Ectodermal cell (in vitro differentiated cells): ENCODE measurements at regions not wholly inside any gene's neighbourhood (a gene's known extent, or its start where the extent isn't known, plus 50 kb on each side); places are given as distances from the start of the nearest gene placed in this dataset.
"Not testable (repeated sequence)": the region's sequence is repeated elsewhere in the genome, so short reads cannot be mapped to it uniquely, and the experiment has no call there.

Experiments used
- H3K27ac ChIP-seq: 2 replicates; pipeline ENCODE4 v1.7.0; 2013; ENCODE audit warnings: mild to moderate bottlenecking, low read depth, low read length; ENCODE audit not compliant: insufficient read depth, poor library complexity, severe bottlenecking
- H3K27me3 ChIP-seq: 2 replicates; pipeline ENCODE4 v1.7.0; 2013; ENCODE audit warnings: mild to moderate bottlenecking, low read length; ENCODE audit not compliant: insufficient read depth, control insufficient read depth, poor library complexity, severe bottlenecking
- H3K36me3 ChIP-seq: one replicate; pipeline ENCODE4 v1.7.0; 2013; ENCODE audit warnings: low read length; ENCODE audit not compliant: control insufficient read depth, insufficient read depth
- H3K4me1 ChIP-seq: one replicate; pipeline ENCODE4 v1.7.0; 2013; ENCODE audit warnings: low read length; ENCODE audit not compliant: control insufficient read depth, insufficient read depth
- H3K4me3 ChIP-seq: 2 replicates; pipeline ENCODE4 v1.7.0; 2013; ENCODE audit warnings: low read depth, low read length, control low read depth; ENCODE audit not compliant: insufficient read depth
- H3K9me3 ChIP-seq: 2 replicates; pipeline ENCODE4 v1.7.0; 2013; ENCODE audit warnings: mild to moderate bottlenecking, low read length, moderate library complexity; ENCODE audit not compliant: control insufficient read depth
- WGBS, 2 experiments: methylation state at CpG; one replicate each; pipeline ENCODE4 v1.1.7; 2013; ENCODE audit warnings: missing lambda C conversion rate in 2 of 2; 5-methylcytosine and 5-hydroxymethylcytosine counted together

DNA sequence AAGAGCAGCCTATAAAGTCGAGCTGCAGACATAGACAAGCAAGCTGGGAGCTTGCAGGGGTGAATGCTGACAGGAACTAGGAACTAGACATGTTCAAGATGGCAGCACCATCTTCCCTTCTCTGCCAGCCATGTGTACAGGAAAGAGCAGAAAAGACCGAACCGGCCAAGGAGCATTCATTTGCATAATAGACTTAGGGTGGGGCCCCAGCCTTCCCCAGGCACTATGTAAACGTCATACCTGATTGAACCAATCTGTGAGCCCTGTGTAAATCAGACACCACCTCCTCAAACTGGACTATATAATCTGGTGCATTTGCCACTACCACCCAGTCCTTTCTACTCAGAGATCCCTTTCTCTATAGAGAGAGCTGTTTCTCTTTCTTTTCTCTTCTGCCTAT, 106.9 kb upstream of the FAM3C start:
- Histone ChIP-seq H3K4me1 (no peaks in the 10 kb centered on the region), H3K9me3 (peaks cover 2% of the 10 kb centered on the region), H3K27me3 (no peaks in the 10 kb centered on the region), H3K27ac (no peak overlapping the region), H3K36me3 (no peaks in the 10 kb centered on the region), H3K4me3 (no peak overlapping the region)
- WGBS, 2 experiments, result 87 to 90% methylated on average over 4 of the region's 4 CpGs

DNA sequence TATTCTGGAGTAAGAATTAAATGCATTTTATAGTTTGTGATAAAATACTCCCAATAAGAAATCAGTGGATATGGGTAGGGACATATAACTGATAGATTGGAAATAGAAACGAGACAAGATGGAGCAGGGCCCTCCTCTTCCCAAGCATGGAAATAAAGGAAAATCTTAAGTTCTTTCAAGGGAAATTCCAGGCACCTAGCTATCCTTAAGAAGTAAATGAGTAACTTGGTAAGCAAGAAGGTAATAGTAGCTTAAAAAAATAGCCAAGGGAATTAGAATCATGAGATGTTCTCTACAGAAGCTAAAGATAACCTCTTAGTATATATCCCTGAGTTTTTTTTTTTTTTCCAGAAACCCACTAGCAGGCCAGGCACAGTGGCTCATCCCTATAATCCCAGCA, 105.5 kb upstream of the FAM3C start:
- 84 to 100% methylated on average over 1 of the region's 1 CpG for WGBS, 2 experiments
- no peak overlapping the region for H3K27ac ChIP-seq
- H3K4me3 ChIP-seq, result no peak overlapping the region
- H3K9me3 ChIP-seq, result no peaks in the 10 kb centered on the region
- no peaks in the 10 kb centered on the region for H3K4me1 ChIP-seq
- H3K27me3 ChIP-seq, result no peaks in the 10 kb centered on the region
- no peaks in the 10 kb centered on the region for H3K36me3 ChIP-seq

DNA sequence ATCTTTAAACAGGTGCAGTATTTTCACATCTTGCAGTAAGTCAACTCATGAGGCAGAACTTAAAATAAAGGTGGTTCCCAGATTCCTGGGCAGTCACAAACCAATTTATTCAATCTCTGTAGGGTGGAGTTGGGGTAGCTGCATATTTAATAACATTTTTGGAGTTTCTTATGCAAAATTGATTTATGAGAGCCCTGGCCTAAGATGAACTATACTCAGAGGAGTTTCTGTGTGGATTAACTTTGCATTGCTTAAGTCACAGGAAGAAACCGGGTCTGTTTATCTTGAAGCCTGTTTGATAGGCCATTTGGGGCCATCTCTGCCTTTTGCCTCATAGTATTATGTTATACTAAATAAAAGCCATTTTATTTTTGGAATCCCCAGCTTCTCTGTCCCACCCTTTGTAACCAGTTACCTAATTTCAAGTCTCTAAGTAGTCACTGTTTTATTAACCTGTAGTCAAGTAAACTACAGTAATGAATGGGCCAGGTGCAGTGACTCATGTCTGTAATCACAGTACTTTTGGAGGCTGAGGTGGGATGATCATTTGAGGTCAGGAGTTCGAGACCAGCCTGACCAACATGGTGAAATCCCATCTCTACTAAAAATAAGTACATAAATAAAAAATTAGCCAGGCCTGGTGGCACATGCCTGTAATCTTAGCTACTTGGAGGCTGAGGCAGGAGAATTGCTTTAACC, 104.4 kb upstream of the FAM3C start:
- Histone ChIP-seq H3K9me3 (no peaks in the 10 kb centered on the region), H3K36me3 (no peaks in the 10 kb centered on the region), H3K4me1 (no peaks in the 10 kb centered on the region), H3K4me3 (no peak overlapping the region), H3K27ac (no peak overlapping the region), H3K27me3 (no peaks in the 10 kb centered on the region)
- 90 to 100% methylated on average over 2 of the region's 2 CpGs for WGBS, 2 experiments

DNA sequence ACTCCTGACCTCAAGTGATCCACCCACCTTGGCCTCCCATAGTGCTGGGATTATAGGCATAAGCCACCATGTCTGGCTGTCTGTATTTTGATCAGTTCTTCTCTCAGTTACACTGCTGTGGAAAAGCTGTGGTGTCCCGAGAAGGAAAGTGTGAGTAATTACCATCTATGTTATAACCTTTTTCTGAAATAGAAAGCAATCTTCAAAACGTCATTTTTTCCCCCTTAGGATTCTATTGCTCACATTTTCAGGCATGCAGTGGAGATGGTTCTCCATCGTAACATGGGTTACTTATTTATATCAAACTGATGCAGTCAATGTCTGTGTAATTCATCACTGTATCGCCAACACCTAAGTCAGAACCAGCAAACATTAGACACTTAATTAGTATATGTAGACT, 103.5 kb upstream of the FAM3C start:
- no peaks in the 10 kb centered on the region for H3K9me3 ChIP-seq
- H3K27me3 ChIP-seq, result no peaks in the 10 kb centered on the region
- WGBS, 2 experiments, result 83 to 94% methylated on average over 2 to 3 of the region's 4 CpGs
- no peak overlapping the region for H3K4me3 ChIP-seq
- no peak overlapping the region for H3K27ac ChIP-seq
- H3K36me3 ChIP-seq, result no peaks in the 10 kb centered on the region
- H3K4me1 ChIP-seq, result no peaks in the 10 kb centered on the region

DNA sequence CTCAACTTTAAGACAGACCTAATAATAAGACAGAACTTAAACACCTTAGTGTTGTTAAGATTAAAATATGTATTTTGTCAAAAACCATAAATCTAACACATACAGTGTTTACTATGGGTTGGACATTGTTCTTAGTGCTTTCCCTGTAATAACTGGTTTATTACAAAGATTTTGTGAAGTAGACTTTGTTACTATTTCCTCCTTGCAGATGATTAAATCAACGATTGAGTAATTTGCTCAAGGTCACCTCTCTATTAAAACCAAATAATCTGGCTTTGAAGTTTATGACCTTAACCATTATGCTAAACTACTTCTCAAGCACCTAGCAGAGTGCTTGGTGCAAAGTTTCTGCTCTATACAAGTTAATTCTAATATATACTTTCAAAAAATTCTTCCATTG, 102.7 kb upstream of the FAM3C start:
- no peaks in the 10 kb centered on the region for H3K27me3 ChIP-seq

DNA sequence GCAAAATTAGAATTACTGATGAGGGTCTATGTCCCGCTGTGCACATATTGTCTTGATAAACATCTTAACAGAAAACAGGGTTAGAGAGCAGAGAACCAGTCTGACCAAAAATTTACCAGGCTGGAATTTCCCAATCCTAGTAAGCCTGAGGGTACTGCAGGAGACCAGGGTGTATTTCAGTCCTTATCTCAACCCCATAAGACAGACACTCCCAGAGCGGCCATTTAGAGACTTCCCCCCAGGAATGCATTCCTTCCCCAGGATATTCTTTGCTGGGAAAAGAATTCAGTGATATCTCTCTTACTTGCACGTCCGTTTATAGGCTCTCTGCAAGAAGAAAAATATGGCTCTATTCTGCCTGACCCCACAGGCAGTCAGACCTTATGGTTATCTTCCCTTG, 101.4 kb upstream of the FAM3C start:
- 94 to 95% methylated on average over 4 of the region's 4 CpGs for WGBS, 2 experiments
- H3K4me1 ChIP-seq, H3K36me3 ChIP-seq, H3K27ac ChIP-seq, H3K9me3 ChIP-seq, H3K4me3 ChIP-seq, H3K27me3 ChIP-seq: not testable (repeated sequence)

More for the DNA sequence above, 102.7 kb upstream of the FAM3C start:
- Histone ChIP-seq H3K9me3 (no peaks in the 10 kb centered on the region), H3K27ac (no peak overlapping the region), H3K4me3 (no peak overlapping the region), H3K4me1 (no peaks in the 10 kb centered on the region), H3K36me3 (no peaks in the 10 kb centered on the region)
- WGBS, 2 experiments, result 96 to 100% methylated on average over 1 of the region's 1 CpG

DNA sequence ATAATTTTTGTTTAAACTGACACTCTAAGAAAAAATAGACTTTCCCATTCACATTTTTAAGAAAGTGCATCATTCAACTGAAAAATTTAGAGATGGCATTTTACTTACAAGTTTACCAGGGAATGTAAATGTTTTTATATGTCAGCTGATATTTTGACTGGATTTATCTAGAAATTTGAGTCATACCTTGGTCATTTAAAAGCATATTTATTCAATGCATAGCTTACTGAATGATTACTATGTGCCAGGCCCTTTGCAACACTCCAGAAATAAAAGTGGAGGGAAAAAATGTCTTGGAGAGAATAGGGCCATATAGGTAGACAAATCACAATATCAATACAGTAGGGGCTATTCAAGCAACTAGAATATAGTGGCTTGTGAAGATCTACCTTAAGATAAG, 98.4 kb upstream of the FAM3C start:
- Histone ChIP-seq H3K27ac (no peak overlapping the region), H3K4me3 (no peak overlapping the region), H3K27me3 (no peaks in the 10 kb centered on the region), H3K9me3 (no peaks in the 10 kb centered on the region), H3K4me1 (no peaks in the 10 kb centered on the region), H3K36me3 (no peaks in the 10 kb centered on the region)

DNA sequence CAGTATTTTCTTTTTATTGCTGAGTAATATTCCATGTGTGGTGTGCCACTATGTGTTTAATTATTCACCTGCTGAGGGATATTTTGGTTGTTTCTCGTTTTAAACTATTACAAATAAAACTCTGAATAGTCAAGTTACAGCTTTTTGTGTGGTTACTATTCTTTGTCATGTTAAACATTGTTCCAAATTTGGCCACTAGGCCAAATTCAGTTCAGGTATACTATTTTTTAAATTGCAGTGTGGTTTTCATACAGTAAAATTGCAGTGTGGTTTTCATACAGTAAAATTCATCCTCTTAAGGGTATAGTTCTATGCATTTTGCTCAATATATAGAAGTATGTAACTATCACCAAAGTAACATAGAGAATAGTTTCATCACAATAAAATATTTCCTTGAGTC, 97.4 kb upstream of the FAM3C start:
- no peak overlapping the region for H3K27ac ChIP-seq
- H3K4me3 ChIP-seq, result no peak overlapping the region
- no peaks in the 10 kb centered on the region for H3K9me3 ChIP-seq
- no peaks in the 10 kb centered on the region for H3K36me3 ChIP-seq
- no peaks in the 10 kb centered on the region for H3K27me3 ChIP-seq
- H3K4me1 ChIP-seq, result no peaks in the 10 kb centered on the region
- WGBS, 2 experiments, result 75% methylated on average over 1 of the region's 1 CpG; no CpG with 5 or more reads in 1 of the 2 experiments

DNA sequence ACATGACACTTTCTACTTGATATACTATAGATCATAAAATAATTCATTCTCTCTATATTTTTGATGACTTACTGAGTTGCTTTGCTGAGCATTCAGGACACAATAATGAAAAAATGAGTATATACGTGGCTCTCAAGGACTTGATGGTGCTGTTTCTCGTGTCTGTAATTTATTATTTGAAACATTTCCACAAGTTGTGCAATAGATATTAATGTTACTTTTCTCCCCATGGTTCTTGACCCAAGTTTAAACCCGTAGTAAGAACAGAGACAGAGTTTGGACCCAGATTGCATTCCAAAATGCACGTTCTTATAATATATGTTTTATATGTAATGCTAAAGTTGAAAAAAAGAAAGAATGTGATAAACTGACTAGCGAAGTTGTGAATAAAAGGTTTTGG, 94.2 kb upstream of the FAM3C start:
- no peaks in the 10 kb centered on the region for H3K27me3 ChIP-seq
- no peaks in the 10 kb centered on the region for H3K36me3 ChIP-seq
- 95% methylated on average over 5 of the region's 5 CpGs; no CpG with 5 or more reads in 1 of the 2 experiments for WGBS, 2 experiments
- H3K4me1 ChIP-seq, result no peaks in the 10 kb centered on the region
- no peaks in the 10 kb centered on the region for H3K9me3 ChIP-seq
- no peak overlapping the region for H3K27ac ChIP-seq
- H3K4me3 ChIP-seq, result no peak overlapping the region

DNA sequence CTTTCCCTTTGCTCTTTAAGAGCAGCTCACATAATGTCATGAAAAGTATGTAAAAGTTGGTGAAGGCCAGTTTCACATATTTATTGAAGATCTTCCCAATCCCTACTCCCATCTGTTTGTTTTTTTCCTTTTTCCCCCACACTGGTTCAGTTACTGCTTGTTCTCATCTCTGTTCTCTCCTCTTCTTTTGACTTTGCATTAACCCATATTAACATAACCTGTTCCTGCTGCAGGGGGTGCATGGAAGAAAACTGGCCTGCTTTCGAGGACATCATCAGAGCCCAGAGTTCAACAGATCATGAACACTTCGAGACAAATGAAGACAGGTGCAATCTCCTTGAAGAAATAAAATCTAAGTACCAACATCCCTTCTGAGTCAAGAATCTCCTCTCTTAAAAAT, 93.3 kb upstream of the FAM3C start:
- Histone ChIP-seq H3K4me3 (no peak overlapping the region), H3K9me3 (no peaks in the 10 kb centered on the region), H3K4me1 (no peaks in the 10 kb centered on the region), H3K27ac (no peak overlapping the region), H3K27me3 (no peaks in the 10 kb centered on the region), H3K36me3 (no peaks in the 10 kb centered on the region)
- 83 to 97% methylated on average over 2 of the region's 2 CpGs for WGBS, 2 experiments
